GM18861 (cell line): ENCODE measurements at regions not wholly inside any gene's neighbourhood (a gene's known extent, or its start where the extent isn't known, plus 50 kb on each side); places are given as distances from the start of the nearest gene placed in this dataset.
"Not testable (repeated sequence)": the region's sequence is repeated elsewhere in the genome, so short reads cannot be mapped to it uniquely, and the experiment has no call there.

Experiments used
- ATAC-seq: cut with Tn5 transposase; IDR thresholded peaks from one replicate; pipeline ENCODE4 v1.9.1; 2021; ENCODE audit not compliant: unreplicated experiment

GRCh38 chr10:8656261-8656660, 601.8 kb downstream of the GATA3 start:
- ATAC-seq = no peak

GRCh38 chr10:8659982-8660381, 605.5 kb downstream of the GATA3 start:
- ATAC-seq = no peak

GRCh38 chr10:8661886-8662285, 607.4 kb downstream of the GATA3 start:
- no peak for ATAC-seq

- no peak for ATAC-seq
Measured at GRCh38 chr10:8663131-8663530, 608.6 kb downstream of the GATA3 start.

GRCh38 chr10:8665322-8665721, 610.8 kb downstream of the GATA3 start:
- no peak for ATAC-seq

- ATAC-seq = no peak
Measured at GRCh38 chr10:8670461-8670860, 616.0 kb downstream of the GATA3 start.

GRCh38 chr10:8674230-8674629, 619.7 kb downstream of the GATA3 start:
- ATAC-seq = no peak

- no peak for ATAC-seq
Measured at GRCh38 chr10:8677642-8678041, 623.2 kb downstream of the GATA3 start.

GRCh38 chr10:8684916-8685315, 630.4 kb downstream of the GATA3 start:
- not testable (repeated sequence) for ATAC-seq

GRCh38 chr10:8688881-8689280, 634.4 kb downstream of the GATA3 start:
- ATAC-seq = no peak

GRCh38 chr10:8691498-8692017, 637.1 kb downstream of the GATA3 start:
- no peak for ATAC-seq

GRCh38 chr10:8693635-8694034, 639.1 kb downstream of the GATA3 start:
- not testable (repeated sequence) for ATAC-seq

GRCh38 chr10:8696746-8697145, 642.3 kb downstream of the GATA3 start:
- ATAC-seq = no peak

- ATAC-seq = no peak
Measured at GRCh38 chr10:8700689-8701088, 646.2 kb downstream of the GATA3 start.

GRCh38 chr10:8702181-8702580, 647.7 kb downstream of the GATA3 start:
- no peak for ATAC-seq

GRCh38 chr10:8705415-8705814, 650.9 kb downstream of the GATA3 start:
- no peak for ATAC-seq

- ATAC-seq = no peak
Measured at GRCh38 chr10:8712656-8713055, 658.2 kb downstream of the GATA3 start.

- ATAC-seq = no peak
Measured at GRCh38 chr10:8719971-8720370, 665.5 kb downstream of the GATA3 start.

- no peak for ATAC-seq
Measured at GRCh38 chr10:8721650-8722049, 667.2 kb downstream of the GATA3 start.

- no peak for ATAC-seq
Measured at GRCh38 chr10:8722835-8723234, 668.3 kb downstream of the GATA3 start.

- ATAC-seq = no peak
Measured at GRCh38 chr10:8725343-8725742, 670.9 kb downstream of the GATA3 start.

GRCh38 chr10:8726084-8726778, 671.7 kb downstream of the GATA3 start:
- no peak for ATAC-seq

GRCh38 chr10:8726779-8727084, 672.2 kb downstream of the GATA3 start:
- ATAC-seq = no peak
